Activated naive CD4-positive, alpha-beta T cell treated with Interleukin-2 at 50 U/mL for 16 hours (primary cell): ENCODE measurements at regions not wholly inside any gene's neighbourhood (a gene's known extent, or its start where the extent isn't known, plus 50 kb on each side); places are given as distances from the start of the nearest gene placed in this dataset.

Source experiments
- DNase-seq: peaks from one replicate; pipeline ENCODE4 v3.0.0-alpha.2; 2020

- DNase-seq = no peak
Observed at GRCh38 chr22:48603621-48604320, 1223.9 kb downstream of the BRD1 start.

GRCh38 chr22:48602805-48603518 lies 1224.7 kb downstream of the BRD1 start:
- DNase-seq = no peak

- no peak for DNase-seq
Observed at GRCh38 chr22:48600681-48601080, 1227.0 kb downstream of the BRD1 start.

GRCh38 chr22:48600171-48600570 lies 1227.5 kb downstream of the BRD1 start:
- DNase-seq = no peak

GRCh38 chr22:48599346-48599745 lies 1228.3 kb downstream of the BRD1 start:
- no peak for DNase-seq

- no peak for DNase-seq
Observed at GRCh38 chr22:48596111-48596850, 1231.4 kb downstream of the BRD1 start.

GRCh38 chr22:48595511-48595905 lies 1232.2 kb downstream of the BRD1 start:
- no peak for DNase-seq

GRCh38 chr22:48594757-48595510 lies 1232.7 kb downstream of the BRD1 start:
- no peak for DNase-seq

GRCh38 chr22:48594016-48594756 lies 1233.5 kb downstream of the BRD1 start:
- no peak for DNase-seq

GRCh38 chr22:48593551-48593950 lies 1234.1 kb downstream of the BRD1 start:
- no peak for DNase-seq

GRCh38 chr22:48592931-48593330 lies 1234.7 kb downstream of the BRD1 start:
- no peak for DNase-seq

- no peak for DNase-seq
Observed at GRCh38 chr22:48592488-48592887, 1235.2 kb downstream of the BRD1 start.

- DNase-seq = no peak
Observed at GRCh38 chr22:48592066-48592345, 1235.7 kb downstream of the BRD1 start.

- DNase-seq = no peak
Observed at GRCh38 chr22:48591286-48592065, 1236.2 kb downstream of the BRD1 start.

GRCh38 chr22:48589901-48590300 lies 1237.8 kb downstream of the BRD1 start:
- no peak for DNase-seq

- no peak for DNase-seq
Observed at GRCh38 chr22:48588878-48589450, 1238.7 kb downstream of the BRD1 start.

GRCh38 chr22:48588151-48588877 lies 1239.4 kb downstream of the BRD1 start:
- DNase-seq = no peak

GRCh38 chr22:48587236-48587865 lies 1240.3 kb downstream of the BRD1 start:
- no peak for DNase-seq

- DNase-seq = no peak
Observed at GRCh38 chr22:48586799-48587185, 1240.9 kb downstream of the BRD1 start.
